ENCODE measurements at regions not wholly inside any gene's neighbourhood (a gene's known extent, or its start where the extent isn't known, plus 50 kb on each side); places are given as distances from the start of the nearest gene placed in this dataset.

DNA sequence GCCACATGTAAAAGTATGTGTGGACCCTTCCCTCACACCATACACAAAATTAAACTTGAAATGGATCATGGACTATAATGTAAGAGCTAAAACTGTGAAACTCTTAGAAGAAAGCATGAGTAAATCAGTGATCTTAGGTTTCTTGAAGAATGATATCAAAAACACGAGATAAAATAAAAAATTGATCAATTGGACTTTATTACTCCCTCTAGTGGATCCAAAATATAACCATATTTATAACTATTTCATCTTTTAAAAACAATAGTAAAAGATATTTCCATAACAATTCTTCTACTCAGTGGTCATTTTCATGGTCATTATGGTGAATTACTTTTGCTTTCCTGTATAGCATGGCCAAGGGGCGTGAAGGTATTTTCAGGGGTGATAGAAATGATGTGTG, 174.6 kb upstream of the LSM14A start:
- H3K9me3 ChIP-seq (ENCODE audit: insufficient read depth, low read length), result peaks cover 8% of the 10 kb centered on the region; the same call in 1 of the 2 replicates
- no peak for DNase-seq (ENCODE audit: low read depth, low spot score)

DNA sequence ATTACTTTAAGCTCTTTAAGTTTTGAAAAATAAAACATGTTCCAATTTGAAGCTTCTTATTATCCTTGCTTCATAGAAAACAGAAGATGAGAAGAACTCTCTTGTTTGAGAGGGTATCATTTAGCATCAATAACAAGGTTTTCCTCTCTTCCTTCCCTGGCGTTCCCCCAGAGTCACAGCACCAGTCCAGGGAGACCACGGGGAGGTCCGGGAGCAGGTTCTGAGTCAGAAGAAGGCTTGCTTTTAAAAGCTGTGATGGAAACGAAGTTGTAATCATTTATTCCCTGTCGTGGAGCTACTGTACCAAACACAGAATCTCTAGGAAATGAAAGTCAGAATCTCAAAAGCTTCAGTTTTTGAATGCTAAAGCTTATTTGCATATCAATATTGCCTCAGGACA, 174.0 kb upstream of the LSM14A start:
- DNase-seq (ENCODE audit: low read depth, low spot score), result no peak
- no peaks in the 10 kb centered on the region for H3K4me1 ChIP-seq (ENCODE audit: insufficient read depth, insufficient read length)
- TF ChIP-seq YY1 (IDR thresholded peaks at IDR 0.05; ENCODE audit: insufficient read depth, insufficient read length), result no peak
- no peak for TF ChIP-seq ZNF274 (IDR thresholded peaks at IDR 0.05; ENCODE audit: low read depth, low read length)
- TF ChIP-seq SUZ12 (IDR thresholded peaks at IDR 0.05; ENCODE audit: extremely low read depth, insufficient read depth, insufficient read length), result no peak
- 0 out of 2 replicates have a peak, but pooled peaks cover 4% of the 10 kb centered on the region for H3K9me3 ChIP-seq (ENCODE audit: insufficient read depth, low read length)
- H3K27me3 ChIP-seq (ENCODE audit: insufficient read depth, insufficient read length), result no peaks in the 10 kb centered on the region
- no peak overlapping the region for H3K9ac ChIP-seq (ENCODE audit: insufficient read length, low read depth)
- H3K4me3 ChIP-seq (ENCODE audit: insufficient read length, low read depth), result no peak overlapping the region
- no peaks in the 10 kb centered on the region for H3K36me3 ChIP-seq (ENCODE audit: insufficient read depth, insufficient read length, low read length)

More for the DNA sequence above, 174.6 kb upstream of the LSM14A start:
- Histone ChIP-seq H3K36me3 (ENCODE audit: insufficient read depth, insufficient read length, low read length) (no peaks in the 10 kb centered on the region), H3K4me1 (ENCODE audit: insufficient read depth, insufficient read length) (no peaks in the 10 kb centered on the region), H3K27me3 (ENCODE audit: insufficient read depth, insufficient read length) (no peaks in the 10 kb centered on the region), H3K9ac (ENCODE audit: insufficient read length, low read depth) (no peak overlapping the region), H3K4me3 (ENCODE audit: insufficient read length, low read depth) (no peak overlapping the region)
- TF ChIP-seq YY1 (IDR thresholded peaks at IDR 0.05; ENCODE audit: insufficient read depth, insufficient read length), result no peak
- TF ChIP-seq SUZ12 (IDR thresholded peaks at IDR 0.05; ENCODE audit: extremely low read depth, insufficient read depth, insufficient read length), result no peak
- TF ChIP-seq ZNF274 (IDR thresholded peaks at IDR 0.05; ENCODE audit: low read depth, low read length), result no peak

DNA sequence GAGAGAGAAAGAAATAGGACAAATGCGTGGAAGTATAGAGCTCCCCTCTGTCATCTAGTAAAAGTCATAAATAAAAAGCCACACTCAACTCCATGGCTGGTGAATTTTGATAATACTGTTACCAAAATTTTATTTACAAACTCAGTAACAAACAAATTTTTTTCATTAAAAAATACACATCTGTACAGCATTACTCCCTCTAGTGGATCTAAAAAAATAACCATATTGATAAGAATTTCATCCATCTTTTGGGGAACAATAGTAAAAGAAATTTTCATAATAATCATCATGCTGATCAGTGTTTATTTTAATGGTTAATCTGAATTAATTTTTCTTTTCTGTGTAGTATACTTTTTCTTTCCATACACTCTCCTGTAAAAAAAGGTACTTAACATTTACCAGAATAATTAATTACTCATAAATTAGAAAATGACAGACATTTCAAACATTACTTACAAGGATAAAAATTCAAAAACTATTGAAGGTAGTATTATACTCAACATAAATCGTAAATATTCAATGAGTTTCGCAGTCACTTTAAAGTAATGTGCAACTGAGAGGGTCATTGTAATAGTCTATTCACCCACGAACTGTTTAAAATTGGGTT, 173.5 kb upstream of the LSM14A start:
- Histone ChIP-seq H3K9me3 (ENCODE audit: insufficient read depth, low read length) (0 out of 2 replicates have a peak, but pooled peaks cover 3% of the 10 kb centered on the region), H3K4me3 (ENCODE audit: insufficient read length, low read depth) (no peak overlapping the region), H3K9ac (ENCODE audit: insufficient read length, low read depth) (no peak overlapping the region), H3K4me1 (ENCODE audit: insufficient read depth, insufficient read length) (no peaks in the 10 kb centered on the region), H3K27me3 (ENCODE audit: insufficient read depth, insufficient read length) (no peaks in the 10 kb centered on the region), H3K36me3 (ENCODE audit: insufficient read depth, insufficient read length, low read length) (no peaks in the 10 kb centered on the region)
- DNase-seq (ENCODE audit: low read depth, low spot score), result no peak
- no peak for TF ChIP-seq SUZ12 (IDR thresholded peaks at IDR 0.05; ENCODE audit: extremely low read depth, insufficient read depth, insufficient read length)
- no peak for TF ChIP-seq ZNF274 (IDR thresholded peaks at IDR 0.05; ENCODE audit: low read depth, low read length)
- no peak for TF ChIP-seq YY1 (IDR thresholded peaks at IDR 0.05; ENCODE audit: insufficient read depth, insufficient read length)

DNA sequence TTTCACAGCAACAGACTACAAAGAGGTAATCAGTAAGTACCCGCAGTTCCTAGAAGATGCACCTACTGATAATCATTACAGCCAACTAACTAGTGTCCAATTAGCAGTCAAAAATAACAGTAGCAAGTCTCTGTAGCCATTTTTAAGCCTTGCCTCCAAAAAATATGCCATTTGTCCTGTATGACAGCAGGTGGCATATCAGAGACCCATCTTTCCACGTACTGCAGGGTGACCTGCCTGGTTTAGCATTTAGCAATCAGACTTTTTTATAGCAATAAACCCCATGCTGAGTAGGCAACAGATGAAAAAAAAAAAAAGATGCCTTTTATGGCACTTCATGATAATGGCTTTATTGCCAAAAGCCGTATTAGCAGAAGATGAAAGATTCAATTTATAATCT, 155.3 kb upstream of the LSM14A start:
- TF ChIP-seq SUZ12 (IDR thresholded peaks at IDR 0.05; ENCODE audit: extremely low read depth, insufficient read depth, insufficient read length), result no peak
- no peak for TF ChIP-seq YY1 (IDR thresholded peaks at IDR 0.05; ENCODE audit: insufficient read depth, insufficient read length)
- no peaks in the 10 kb centered on the region for H3K36me3 ChIP-seq (ENCODE audit: insufficient read depth, insufficient read length, low read length)
- no peak for DNase-seq (ENCODE audit: low read depth, low spot score)
- no peak overlapping the region for H3K9ac ChIP-seq (ENCODE audit: insufficient read length, low read depth)
- H3K4me3 ChIP-seq (ENCODE audit: insufficient read length, low read depth), result no peak overlapping the region
- no peaks in the 10 kb centered on the region for H3K9me3 ChIP-seq (ENCODE audit: insufficient read depth, low read length)
- no peaks in the 10 kb centered on the region for H3K27me3 ChIP-seq (ENCODE audit: insufficient read depth, insufficient read length)
- no peaks in the 10 kb centered on the region for H3K4me1 ChIP-seq (ENCODE audit: insufficient read depth, insufficient read length)

DNA sequence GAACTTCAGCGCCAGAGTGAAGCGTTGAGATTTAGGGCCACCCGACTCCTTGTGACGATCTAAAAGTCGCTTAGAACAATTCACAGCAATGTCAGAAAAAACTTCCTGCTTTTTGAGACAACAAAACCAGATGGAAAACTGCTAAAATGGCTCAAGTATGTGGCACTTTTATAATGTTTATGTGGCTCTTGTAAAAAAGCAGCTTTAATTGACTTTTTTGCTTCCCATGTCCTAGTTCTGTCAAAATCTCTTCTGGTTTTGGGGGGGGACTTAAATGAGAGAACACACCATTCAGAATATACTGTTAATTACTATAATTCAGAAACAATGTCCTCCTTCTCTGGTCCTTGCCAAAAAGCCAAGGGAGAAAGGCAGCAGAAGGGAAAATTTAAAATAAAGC, 154.7 kb upstream of the LSM14A start:
- DNase-seq (ENCODE audit: low read depth, low spot score), result no peak
- no peak overlapping the region for H3K9ac ChIP-seq (ENCODE audit: insufficient read length, low read depth)
- no peaks in the 10 kb centered on the region for H3K36me3 ChIP-seq (ENCODE audit: insufficient read depth, insufficient read length, low read length)
- TF ChIP-seq SUZ12 (IDR thresholded peaks at IDR 0.05; ENCODE audit: extremely low read depth, insufficient read depth, insufficient read length) (no peak), ZNF274 (IDR thresholded peaks at IDR 0.05; ENCODE audit: low read depth, low read length) (no peak), YY1 (IDR thresholded peaks at IDR 0.05; ENCODE audit: insufficient read depth, insufficient read length) (no peak)
- H3K4me1 ChIP-seq (ENCODE audit: insufficient read depth, insufficient read length), result no peaks in the 10 kb centered on the region
- H3K9me3 ChIP-seq (ENCODE audit: insufficient read depth, low read length), result peaks cover 1% of the 10 kb centered on the region; the same call in 1 of the 2 replicates
- H3K4me3 ChIP-seq (ENCODE audit: insufficient read length, low read depth), result no peak overlapping the region
- H3K27me3 ChIP-seq (ENCODE audit: insufficient read depth, insufficient read length), result no peaks in the 10 kb centered on the region

DNA sequence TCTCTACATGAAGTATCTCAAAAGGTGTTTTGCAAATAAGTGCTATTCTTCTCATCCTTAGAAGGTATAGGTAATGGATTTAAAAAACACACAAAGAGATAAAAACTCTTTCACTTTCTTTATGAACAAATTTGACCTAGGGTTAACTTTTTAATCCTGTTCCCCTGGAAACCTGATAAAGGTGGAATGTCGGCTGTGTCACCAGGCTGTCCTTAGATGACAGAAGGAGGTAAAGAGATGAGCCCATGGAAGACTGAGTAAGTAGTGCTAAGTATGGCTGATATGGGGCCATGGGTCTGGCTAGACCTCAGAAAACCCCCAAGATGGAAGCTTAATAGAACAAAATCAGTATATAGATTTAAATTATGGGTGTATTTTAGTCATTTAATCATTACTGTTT, 153.8 kb upstream of the LSM14A start:
- peaks cover 11% of the 10 kb centered on the region for H3K9me3 ChIP-seq (ENCODE audit: insufficient read depth, low read length)
- H3K4me1 ChIP-seq (ENCODE audit: insufficient read depth, insufficient read length), result no peaks in the 10 kb centered on the region
- H3K9ac ChIP-seq (ENCODE audit: insufficient read length, low read depth), result no peak overlapping the region
- no peaks in the 10 kb centered on the region for H3K27me3 ChIP-seq (ENCODE audit: insufficient read depth, insufficient read length)
- no peak for TF ChIP-seq YY1 (IDR thresholded peaks at IDR 0.05; ENCODE audit: insufficient read depth, insufficient read length)
- TF ChIP-seq ZNF274 (IDR thresholded peaks at IDR 0.05; ENCODE audit: low read depth, low read length), result no peak
- no peak for TF ChIP-seq SUZ12 (IDR thresholded peaks at IDR 0.05; ENCODE audit: extremely low read depth, insufficient read depth, insufficient read length)
- no peak for DNase-seq (ENCODE audit: low read depth, low spot score)
- H3K36me3 ChIP-seq (ENCODE audit: insufficient read depth, insufficient read length, low read length), result no peaks in the 10 kb centered on the region
- H3K4me3 ChIP-seq (ENCODE audit: insufficient read length, low read depth), result no peak overlapping the region

DNA sequence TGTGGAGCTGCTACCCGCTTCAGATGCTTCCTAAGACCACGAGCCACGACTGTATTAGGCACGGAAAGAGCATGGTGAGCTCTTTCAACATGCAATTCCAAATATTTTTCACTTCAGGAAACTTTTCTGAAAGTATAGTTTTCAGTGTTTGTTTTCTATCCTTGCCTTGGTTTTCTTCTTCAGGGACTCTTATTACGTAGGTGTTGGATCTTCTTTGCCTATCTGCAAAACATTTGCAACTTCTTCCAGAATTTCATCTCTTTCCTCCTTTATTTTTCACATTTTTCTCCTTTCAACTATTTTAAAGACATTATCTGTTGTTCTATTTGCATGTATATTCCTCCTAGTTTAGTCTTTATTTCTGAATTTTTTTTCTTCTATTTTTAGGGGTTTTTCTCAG, 148.9 kb upstream of the LSM14A start:
- no peaks in the 10 kb centered on the region for H3K27me3 ChIP-seq (ENCODE audit: insufficient read depth, insufficient read length)
- TF ChIP-seq ZNF274 (IDR thresholded peaks at IDR 0.05; ENCODE audit: low read depth, low read length) (no peak), YY1 (IDR thresholded peaks at IDR 0.05; ENCODE audit: insufficient read depth, insufficient read length) (no peak), SUZ12 (IDR thresholded peaks at IDR 0.05; ENCODE audit: extremely low read depth, insufficient read depth, insufficient read length) (no peak)
- no peak for DNase-seq (ENCODE audit: low read depth, low spot score)

More for the DNA sequence above, 148.9 kb upstream of the LSM14A start:
- H3K9ac ChIP-seq (ENCODE audit: insufficient read length, low read depth), result no peak overlapping the region
- H3K36me3 ChIP-seq (ENCODE audit: insufficient read depth, insufficient read length, low read length), result no peaks in the 10 kb centered on the region
- H3K4me3 ChIP-seq (ENCODE audit: insufficient read length, low read depth), result no peak overlapping the region
- no peaks in the 10 kb centered on the region for H3K4me1 ChIP-seq (ENCODE audit: insufficient read depth, insufficient read length)
- H3K9me3 ChIP-seq (ENCODE audit: insufficient read depth, low read length), result peaks cover 19% of the 10 kb centered on the region
